Suprapubic skin (tissue), 3 donors: ENCODE measurements at regions not wholly inside any gene's neighbourhood (a gene's known extent, or its start where the extent isn't known, plus 50 kb on each side); places are given as distances from the start of the nearest gene placed in this dataset.

Experiments used
- CTCF ChIP-seq, 2 donors: fragments of 200-600 bp in 1 of 2; fragments of 450-650 bp in 1 of 2; sonication (generic) in 1 of 2; IDR thresholded peaks; one replicate each; pipeline ENCODE4 v1.5.1; 2016 to 2019; ENCODE audit warnings: antibody characterized with exemption in 2 of 2, mild to moderate bottlenecking in 1 of 2, moderate library complexity in 1 of 2
- EP300 ChIP-seq: sonication (generic); formaldehyde crosslinking; IDR thresholded peaks from one replicate; pipeline ENCODE4 v1.6.1; 2017; ENCODE audit warnings: antibody characterized with exemption
- POLR2A ChIP-seq, 2 donors: fragments of 450-650 bp; IDR thresholded peaks; one replicate each; pipeline ENCODE4 v1.6.1; 2017; ENCODE audit warnings: antibody characterized with exemption in 2 of 2, mild to moderate bottlenecking in 2 of 2, moderate library complexity in 2 of 2

- TF ChIP-seq CTCF (IDR thresholded peaks at IDR 0.05) (no peak), EP300 (no peak), POLR2A (IDR thresholded peaks at IDR 0.05) (no peak)
Measured at GRCh38 chr12:14272956-14273912, 92.2 kb upstream of the ATF7IP start.
